HG03571 (cell line): ENCODE measurements at regions not wholly inside any gene's neighbourhood (a gene's known extent, or its start where the extent isn't known, plus 50 kb on each side); places are given as distances from the start of the nearest gene placed in this dataset.
"Not testable (repeated sequence)": the region's sequence is repeated elsewhere in the genome, so short reads cannot be mapped to it uniquely, and the experiment has no call there.

Experiments
- ATAC-seq: cut with Tn5 transposase; IDR thresholded peaks from one replicate; pipeline ENCODE4 v1.9.1; 2021; ENCODE audit not compliant: unreplicated experiment

- no peak for ATAC-seq
Measured at GRCh38 chr4:159632031-159632430, 529.2 kb downstream of the RAPGEF2 start.

GRCh38 chr4:159639671-159640323, 536.9 kb downstream of the RAPGEF2 start:
- no peak for ATAC-seq

GRCh38 chr4:159649237-159649636, 546.4 kb downstream of the RAPGEF2 start:
- no peak for ATAC-seq

GRCh38 chr4:159652871-159653270, 550.0 kb downstream of the RAPGEF2 start:
- no peak for ATAC-seq

- no peak for ATAC-seq
Measured at GRCh38 chr4:159655547-159655946, 552.7 kb downstream of the RAPGEF2 start.

DNA sequence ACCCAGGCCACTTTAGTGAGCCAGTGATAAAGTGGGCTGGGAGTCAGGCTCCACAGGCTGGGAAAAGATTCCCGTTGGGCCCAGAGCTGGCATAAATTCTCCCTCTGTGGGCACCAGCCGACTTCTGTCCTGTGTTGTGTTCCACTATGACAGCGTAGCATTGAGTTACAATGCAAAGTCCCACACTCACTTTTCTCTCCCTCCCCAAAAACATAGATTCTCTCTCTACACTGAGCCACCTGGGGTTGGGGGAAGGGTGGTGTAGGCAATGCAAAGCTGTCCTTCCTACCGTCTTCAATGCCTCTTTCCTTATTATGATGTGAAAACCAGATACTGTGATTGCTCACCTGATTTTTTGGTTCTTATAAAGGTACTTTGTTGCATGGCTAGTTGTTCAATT, 566.2 kb downstream of the RAPGEF2 start:
- ATAC-seq, result no peak

DNA sequence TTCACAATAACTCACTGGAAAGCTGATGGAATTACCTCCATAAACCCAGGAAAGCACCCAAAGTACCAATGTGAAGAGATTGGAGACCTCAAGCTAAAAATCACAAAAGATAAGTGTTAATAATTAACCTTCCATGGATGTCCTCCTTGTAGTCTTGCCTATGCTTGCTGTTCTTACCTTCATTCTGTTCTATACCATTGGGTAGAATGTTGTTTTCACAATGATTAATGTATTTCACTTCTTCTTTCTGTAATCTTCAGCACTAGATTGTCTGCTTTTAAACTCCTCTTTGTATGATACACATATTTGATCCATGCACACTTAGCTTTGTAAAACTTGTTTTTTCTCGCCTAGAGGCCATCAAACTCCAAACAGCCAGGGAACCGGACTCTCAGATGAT, 570.3 kb downstream of the RAPGEF2 start:
- no peak for ATAC-seq

- no peak for ATAC-seq
Measured at GRCh38 chr4:159674241-159674640, 571.4 kb downstream of the RAPGEF2 start.

- ATAC-seq, result no peak
Measured at GRCh38 chr4:159677521-159677920, 574.6 kb downstream of the RAPGEF2 start.

DNA sequence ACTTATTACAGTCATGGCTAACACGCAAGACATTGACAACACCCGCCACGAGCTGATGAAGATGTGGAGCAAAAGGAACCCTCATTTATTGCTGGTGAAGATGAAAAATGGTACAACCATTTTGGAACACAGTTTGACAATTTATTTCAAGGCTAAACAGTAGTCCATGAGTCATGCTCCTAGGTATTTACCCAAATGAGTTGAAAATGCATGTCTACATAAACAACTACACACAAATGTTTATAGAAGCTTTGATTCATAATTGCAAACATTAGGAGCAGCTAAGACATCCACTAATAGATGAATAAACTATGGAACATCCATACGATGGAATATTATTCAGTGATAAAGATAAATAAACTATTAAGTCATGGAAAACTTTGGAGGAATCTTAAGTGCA, 580.1 kb downstream of the RAPGEF2 start:
- no peak for ATAC-seq

GRCh38 chr4:159684061-159684460, 581.2 kb downstream of the RAPGEF2 start:
- ATAC-seq, result no peak

GRCh38 chr4:159685340-159686092, 582.6 kb downstream of the RAPGEF2 start:
- ATAC-seq, result no peak

- ATAC-seq, result no peak
Measured at GRCh38 chr4:159689526-159689925, 586.6 kb downstream of the RAPGEF2 start.

DNA sequence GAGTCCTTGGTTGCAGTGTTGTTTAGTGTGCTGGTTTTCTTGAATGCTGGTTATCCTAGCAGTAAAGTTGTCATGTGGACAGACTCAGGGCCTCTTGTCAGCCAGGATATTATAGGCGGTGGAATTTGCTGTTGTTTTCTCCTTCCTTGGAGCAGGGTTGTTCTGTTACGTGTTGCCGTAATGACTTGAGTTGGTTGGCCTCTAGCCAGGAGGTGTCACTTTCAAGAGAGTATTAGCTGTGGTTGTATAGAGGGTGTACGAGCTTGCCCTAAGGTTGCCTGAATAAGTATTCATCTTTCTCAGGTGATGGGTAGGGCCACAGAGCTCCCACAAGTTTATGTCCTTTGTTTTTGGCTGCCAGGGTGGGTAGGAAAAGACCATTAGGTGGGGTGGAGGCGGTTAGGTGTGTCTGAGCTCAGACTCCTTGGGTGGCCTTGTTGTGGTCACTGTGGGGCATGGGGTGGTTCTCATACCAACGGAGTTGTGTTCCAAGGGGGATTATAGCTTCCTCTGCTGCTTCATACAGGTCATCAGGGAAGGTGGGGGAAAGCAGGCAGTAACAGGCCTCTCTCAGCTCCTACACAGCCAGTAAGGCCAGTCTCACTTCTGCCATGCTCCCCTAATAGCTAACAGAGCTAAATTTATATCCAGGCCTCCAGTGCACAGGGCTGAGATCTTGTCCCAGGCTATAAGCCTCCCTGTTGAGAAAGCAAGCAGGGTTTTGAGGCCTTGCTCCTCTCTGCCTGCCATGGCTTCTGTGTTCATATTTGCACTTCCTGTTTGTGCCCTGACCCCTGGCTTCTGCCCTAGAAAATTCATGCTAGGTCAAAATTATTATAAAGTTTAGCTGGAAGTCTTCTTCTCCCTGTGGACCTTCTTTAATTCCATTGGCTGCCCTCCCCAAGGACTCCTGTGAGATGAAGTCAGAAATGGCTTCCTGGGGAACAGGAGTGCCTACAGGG, 594.7 kb downstream of the RAPGEF2 start:
- ATAC-seq, result no peak

- no peak for ATAC-seq
Measured at GRCh38 chr4:159698336-159698735, 595.5 kb downstream of the RAPGEF2 start.

- no peak for ATAC-seq
Measured at GRCh38 chr4:159702200-159702599, 599.3 kb downstream of the RAPGEF2 start.

GRCh38 chr4:159705334-159705733, 602.5 kb downstream of the RAPGEF2 start:
- no peak for ATAC-seq

DNA sequence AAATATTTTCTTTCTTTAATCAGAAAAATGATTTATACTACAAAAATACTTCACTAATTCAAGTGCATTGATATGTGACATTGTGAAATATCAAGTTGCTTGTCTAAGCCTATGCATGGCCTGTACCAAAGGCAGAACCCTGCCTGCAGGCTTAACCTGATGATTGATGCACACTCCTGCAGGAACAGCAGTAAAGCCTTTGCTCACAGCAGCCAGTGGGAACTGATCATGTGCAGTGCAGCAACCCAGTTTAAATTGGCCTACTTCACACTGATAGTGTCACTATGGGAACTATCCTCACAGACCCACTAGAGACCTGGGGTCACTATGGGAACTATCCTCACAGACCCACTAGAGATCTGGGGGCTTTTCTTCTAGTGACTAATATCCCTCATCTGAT, 603.8 kb downstream of the RAPGEF2 start:
- no peak for ATAC-seq

GRCh38 chr4:159715180-159715579, 612.3 kb downstream of the RAPGEF2 start:
- not testable (repeated sequence) for ATAC-seq

DNA sequence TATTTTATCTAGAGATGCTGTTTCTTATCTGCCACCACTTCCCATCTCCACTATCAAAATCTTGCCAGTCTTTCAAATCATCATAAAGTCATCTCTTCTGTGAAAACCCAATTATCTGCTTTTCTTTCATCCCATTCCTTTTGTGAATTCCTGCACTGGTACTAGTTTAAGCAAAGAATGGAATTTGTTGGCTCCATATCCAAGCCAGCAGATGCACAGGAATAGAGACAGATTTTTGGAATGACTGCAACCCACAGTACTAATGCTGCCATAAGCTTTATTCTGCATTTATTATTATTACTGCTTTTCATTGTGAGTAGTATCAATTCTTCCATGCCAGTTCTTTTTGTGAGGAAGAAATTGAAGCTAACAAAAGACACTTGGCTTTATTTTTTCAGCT, 616.7 kb downstream of the RAPGEF2 start:
- no peak for ATAC-seq

GRCh38 chr4:159722052-159722451, 619.2 kb downstream of the RAPGEF2 start:
- no peak for ATAC-seq

DNA sequence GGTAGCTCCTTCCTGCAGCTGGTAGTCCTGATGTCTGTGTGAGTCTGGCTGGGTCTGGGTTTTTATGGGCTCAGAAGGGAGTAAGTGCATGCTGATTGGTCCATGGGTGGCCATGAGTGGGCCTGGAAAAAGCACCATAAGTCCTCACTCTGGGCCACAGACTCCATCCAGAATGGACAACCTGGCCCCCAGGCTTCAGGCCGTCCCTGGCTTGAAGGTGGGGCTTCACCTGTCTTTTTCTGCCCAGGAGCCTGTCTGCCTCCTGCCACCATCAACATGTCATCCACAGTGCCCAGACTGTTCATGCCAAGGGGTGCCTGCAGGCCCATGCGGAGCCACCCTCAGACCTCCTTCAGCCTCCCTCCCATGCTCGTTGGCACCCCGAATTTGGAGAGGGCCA, 620.0 kb downstream of the RAPGEF2 start:
- no peak for ATAC-seq
